GM21515 (cell line): ENCODE measurements at regions not wholly inside any gene's neighbourhood (a gene's known extent, or its start where the extent isn't known, plus 50 kb on each side); places are given as distances from the start of the nearest gene placed in this dataset.

ENCODE experiments used
- ATAC-seq: cut with Tn5 transposase; IDR thresholded peaks from one replicate; pipeline ENCODE4 v1.9.1; 2021; ENCODE audit not compliant: unreplicated experiment

- ATAC-seq, result no peak
Measured at GRCh38 chr13:21949818-21950429, 279.1 kb downstream of the FGF9 start.

- ATAC-seq, result no peak
Measured at GRCh38 chr13:21956666-21957065, 285.8 kb downstream of the FGF9 start.

- no peak for ATAC-seq
Measured at GRCh38 chr13:21957833-21958232, 287.0 kb downstream of the FGF9 start.

- ATAC-seq, result no peak
Measured at GRCh38 chr13:21960108-21960507, 289.2 kb downstream of the FGF9 start.

- ATAC-seq, result no peak
Measured at GRCh38 chr13:21964686-21965085, 293.8 kb downstream of the FGF9 start.

GRCh38 chr13:21965095-21965494 lies 294.2 kb downstream of the FGF9 start:
- no peak for ATAC-seq

GRCh38 chr13:21966014-21966413 lies 295.1 kb downstream of the FGF9 start:
- ATAC-seq, result no peak

GRCh38 chr13:21967871-21968270 lies 297.0 kb downstream of the FGF9 start:
- no peak for ATAC-seq

- no peak for ATAC-seq
Measured at GRCh38 chr13:21970172-21970571, 299.3 kb downstream of the FGF9 start.

GRCh38 chr13:21970918-21971317 lies 300.0 kb downstream of the FGF9 start:
- no peak for ATAC-seq

- ATAC-seq, result no peak
Measured at GRCh38 chr13:21971662-21972621, 301.1 kb downstream of the FGF9 start.

- ATAC-seq, result no peak
Measured at GRCh38 chr13:21973437-21974125, 302.7 kb downstream of the FGF9 start.

GRCh38 chr13:21974741-21975140 lies 303.9 kb downstream of the FGF9 start:
- ATAC-seq, result no peak

GRCh38 chr13:21976159-21976558 lies 305.3 kb downstream of the FGF9 start:
- ATAC-seq, result no peak

GRCh38 chr13:21979161-21979806 lies 308.4 kb downstream of the FGF9 start:
- no peak for ATAC-seq

GRCh38 chr13:21980049-21980448 lies 309.2 kb downstream of the FGF9 start:
- no peak for ATAC-seq

- ATAC-seq, result no peak
Measured at GRCh38 chr13:21984156-21984555, 313.3 kb downstream of the FGF9 start.

GRCh38 chr13:21986602-21987001 lies 315.7 kb downstream of the FGF9 start:
- no peak for ATAC-seq

- no peak for ATAC-seq
Measured at GRCh38 chr13:21987793-21988192, 316.9 kb downstream of the FGF9 start.

- no peak for ATAC-seq
Measured at GRCh38 chr13:21988624-21989023, 317.8 kb downstream of the FGF9 start.

- no peak for ATAC-seq
Measured at GRCh38 chr13:21996049-21996448, 325.2 kb downstream of the FGF9 start.
